Hematopoietic multipotent progenitor cell treated with erythropoietin and hydrocortisone succinate and interleukin-3 and kit ligand, for 4 days (in vitro differentiated cells): ENCODE measurements at regions not wholly inside any gene's neighbourhood (a gene's known extent, or its start where the extent isn't known, plus 50 kb on each side); places are given as distances from the start of the nearest gene placed in this dataset.

ENCODE experiments used
- DNase-seq: peaks from one replicate; pipeline ENCODE4 v3.0.0-alpha.2; 2015

- peak; percentile 14 for DNase-seq
These were observed 167.9 kb upstream of the MAF start for GRCh38 chr16:79768276-79768970.

- peak; percentile 60 for DNase-seq
These were observed 167.1 kb upstream of the MAF start for GRCh38 chr16:79767421-79768275.

GRCh38 chr16:79765901-79766394 lies 165.4 kb upstream of the MAF start:
- no peak for DNase-seq

GRCh38 chr16:79765431-79765830 lies 164.9 kb upstream of the MAF start:
- DNase-seq = no peak

- no peak for DNase-seq
These were observed 164.0 kb upstream of the MAF start for GRCh38 chr16:79764415-79765110.

GRCh38 chr16:79762217-79762616 lies 161.7 kb upstream of the MAF start:
- no peak for DNase-seq

- DNase-seq = no peak
These were observed 158.2 kb upstream of the MAF start for GRCh38 chr16:79758615-79759346.

GRCh38 chr16:79757968-79758367 lies 157.4 kb upstream of the MAF start:
- no peak for DNase-seq

- peak; percentile 20 for DNase-seq
These were observed 156.6 kb upstream of the MAF start for GRCh38 chr16:79757163-79757562.

GRCh38 chr16:79756571-79756970 lies 156.0 kb upstream of the MAF start:
- DNase-seq = no peak

GRCh38 chr16:79754501-79754900 lies 154.0 kb upstream of the MAF start:
- DNase-seq = peak; percentile 21

- no peak for DNase-seq
These were observed 153.5 kb upstream of the MAF start for GRCh38 chr16:79754081-79754480.

- DNase-seq = no peak
These were observed 152.7 kb upstream of the MAF start for GRCh38 chr16:79753286-79753685.

- DNase-seq = no peak
These were observed 151.9 kb upstream of the MAF start for GRCh38 chr16:79752396-79752795.

GRCh38 chr16:79751471-79752184 lies 151.1 kb upstream of the MAF start:
- DNase-seq = no peak

- no peak for DNase-seq
These were observed 149.8 kb upstream of the MAF start for GRCh38 chr16:79750311-79750710.

- DNase-seq = no peak
These were observed 148.1 kb upstream of the MAF start for GRCh38 chr16:79748629-79749028.

- no peak for DNase-seq
These were observed 147.2 kb upstream of the MAF start for GRCh38 chr16:79747688-79748087.

- DNase-seq = no peak
These were observed 139.7 kb upstream of the MAF start for GRCh38 chr16:79740252-79740651.

GRCh38 chr16:79735271-79735670 lies 134.7 kb upstream of the MAF start:
- no peak for DNase-seq

GRCh38 chr16:79734721-79735120 lies 134.2 kb upstream of the MAF start:
- no peak for DNase-seq

- DNase-seq = no peak
These were observed 128.3 kb upstream of the MAF start for GRCh38 chr16:79728923-79729240.
